ENCODE measurements at regions not wholly inside any gene's neighbourhood (a gene's known extent, or its start where the extent isn't known, plus 50 kb on each side); places are given as distances from the start of the nearest gene placed in this dataset.

- 22 to 31% methylated on average over 1 of the region's 1 CpG for WGBS, 2 donors
- intact Hi-C loops (cut with DNase I; ENCODE audit: low total_unique reads): no loop called here
- TF ChIP-seq POLR2A (IDR thresholded peaks at IDR 0.05): no peak
- TF ChIP-seq CTCF (IDR thresholded peaks at IDR 0.05): no peak
- H3K4me3 ChIP-seq (ENCODE audit: low read depth, poor library complexity, severe bottlenecking): no peak overlapping the region
- DNase-seq (ENCODE audit: low spot score in 2 of 2): no peak
These were observed 329.5 kb upstream of the CHAC2 start for GRCh38 chr2:53438100-53438499.

- intact Hi-C loops (cut with DNase I; ENCODE audit: low total_unique reads): no loop called here
- H3K4me3 ChIP-seq (ENCODE audit: low read depth, poor library complexity, severe bottlenecking): no peak overlapping the region
- no peak for DNase-seq (ENCODE audit: low spot score in 2 of 2)
- TF ChIP-seq POLR2A (IDR thresholded peaks at IDR 0.05) (no peak), CTCF (IDR thresholded peaks at IDR 0.05) (no peak)
- 83 to 88% methylated on average over 2 of the region's 2 CpGs for WGBS, 2 donors
These were observed 330.2 kb upstream of the CHAC2 start for GRCh38 chr2:53437371-53437770.

GRCh38 chr2:53436882-53437281 is 330.7 kb upstream of the CHAC2 start:
- intact Hi-C loops (cut with DNase I; ENCODE audit: low total_unique reads): no loop called here
- no peak overlapping the region for H3K4me3 ChIP-seq (ENCODE audit: low read depth, poor library complexity, severe bottlenecking)
- 93 to 99% methylated on average over 4 of the region's 4 CpGs for WGBS, 2 donors
- no peak for DNase-seq (ENCODE audit: low spot score in 2 of 2)
- TF ChIP-seq CTCF (IDR thresholded peaks at IDR 0.05) (no peak), POLR2A (IDR thresholded peaks at IDR 0.05) (no peak)

DNA sequence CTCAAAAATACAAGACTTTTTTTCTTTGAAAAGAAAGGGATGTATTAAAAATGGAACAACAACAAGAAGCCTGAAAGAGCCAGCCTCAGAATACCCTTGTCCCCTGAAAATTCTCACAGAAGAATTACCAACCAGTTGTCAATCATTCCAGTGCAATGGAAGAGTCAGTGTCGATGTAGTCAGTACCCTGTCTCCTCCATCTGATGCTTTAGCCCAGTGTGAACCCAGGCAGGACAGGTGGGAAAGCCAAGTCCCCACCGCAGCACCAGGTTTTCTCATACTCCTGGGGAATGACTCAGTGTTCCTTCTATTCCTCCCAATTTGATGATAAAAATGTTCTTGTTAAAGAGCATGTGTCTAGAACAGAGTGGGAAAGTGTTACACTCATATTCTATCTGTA is 332.0 kb upstream of the CHAC2 start:
- H3K4me3 ChIP-seq (ENCODE audit: low read depth, poor library complexity, severe bottlenecking): no peak overlapping the region
- no peak for DNase-seq (ENCODE audit: low spot score in 2 of 2)
- intact Hi-C loops (cut with DNase I; ENCODE audit: low total_unique reads): no loop called here
- WGBS, 2 donors: 72 to 79% methylated on average over 2 of the region's 2 CpGs
- TF ChIP-seq CTCF (IDR thresholded peaks at IDR 0.05) (no peak), POLR2A (IDR thresholded peaks at IDR 0.05) (no peak)

- TF ChIP-seq CTCF (IDR thresholded peaks at IDR 0.05): no peak
- no peak for TF ChIP-seq POLR2A (IDR thresholded peaks at IDR 0.05)
- H3K4me3 ChIP-seq (ENCODE audit: low read depth, poor library complexity, severe bottlenecking): no peak overlapping the region
- DNase-seq (ENCODE audit: low spot score in 2 of 2): no peak
- 91 to 100% methylated on average over 1 of the region's 1 CpG for WGBS, 2 donors
- intact Hi-C loops (cut with DNase I; ENCODE audit: low total_unique reads): no loop called here
These were observed 333.1 kb upstream of the CHAC2 start for GRCh38 chr2:53434466-53434865.

- DNase-seq (ENCODE audit: low spot score in 2 of 2): no peak
- 33 to 51% methylated on average over 3 of the region's 3 CpGs for WGBS, 2 donors
- no peak for TF ChIP-seq CTCF (IDR thresholded peaks at IDR 0.05)
- TF ChIP-seq POLR2A (IDR thresholded peaks at IDR 0.05): no peak
- intact Hi-C loops (cut with DNase I; ENCODE audit: low total_unique reads): no loop called here
- H3K4me3 ChIP-seq (ENCODE audit: low read depth, poor library complexity, severe bottlenecking): no peak overlapping the region
These were observed 334.7 kb upstream of the CHAC2 start for GRCh38 chr2:53432936-53433335.

Data from lower leg skin (tissue), 4 donors.